HG02981 (cell line): ENCODE measurements at regions not wholly inside any gene's neighbourhood (a gene's known extent, or its start where the extent isn't known, plus 50 kb on each side); places are given as distances from the start of the nearest gene placed in this dataset.
"Not testable (repeated sequence)": the region's sequence is repeated elsewhere in the genome, so short reads cannot be mapped to it uniquely, and the experiment has no call there.

Experiments used
- ATAC-seq: cut with Tn5 transposase; IDR thresholded peaks from one replicate; pipeline ENCODE4 v1.9.1; 2021; ENCODE audit warnings: mild to moderate bottlenecking, moderate library complexity; ENCODE audit not compliant: unreplicated experiment

- ATAC-seq = no peak
These were observed 81.0 kb upstream of the HES1 start for GRCh38 chr3:194054961-194055360.

- not testable (repeated sequence) for ATAC-seq
These were observed 79.6 kb upstream of the HES1 start for GRCh38 chr3:194056323-194056722.

DNA sequence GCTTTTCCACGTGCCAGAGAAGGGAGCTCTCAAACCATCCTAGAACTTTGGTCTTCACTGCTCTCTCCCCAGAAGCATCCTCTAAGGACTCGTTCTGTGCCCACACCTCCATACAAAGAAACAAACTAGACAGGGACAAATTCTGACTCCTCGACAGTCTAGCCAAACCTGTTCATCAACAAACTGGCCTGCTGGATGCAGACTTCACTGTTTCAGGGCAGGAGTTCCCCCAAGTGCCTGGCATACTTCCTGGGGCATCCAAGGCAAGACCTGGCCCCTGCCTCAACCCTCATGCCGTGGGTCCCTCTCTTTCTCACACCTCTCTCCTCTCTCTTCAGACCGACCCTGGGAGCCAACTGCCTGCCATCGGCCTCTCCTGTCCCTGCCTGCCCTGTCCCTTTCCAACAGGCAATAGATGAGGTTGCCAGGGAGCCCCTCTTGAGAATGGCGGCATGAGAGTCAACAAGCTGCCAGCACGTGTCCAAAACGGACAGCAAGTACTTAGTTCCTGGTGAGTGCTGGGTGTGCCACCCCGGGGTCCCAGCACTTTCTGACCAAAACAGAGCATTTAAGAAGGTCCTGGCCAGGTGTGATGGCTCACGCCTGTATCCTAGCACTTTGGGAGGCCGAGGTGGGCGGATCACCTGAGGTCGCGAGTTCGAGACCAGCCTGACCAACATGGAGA is 79.1 kb upstream of the HES1 start:
- ATAC-seq = no peak

DNA sequence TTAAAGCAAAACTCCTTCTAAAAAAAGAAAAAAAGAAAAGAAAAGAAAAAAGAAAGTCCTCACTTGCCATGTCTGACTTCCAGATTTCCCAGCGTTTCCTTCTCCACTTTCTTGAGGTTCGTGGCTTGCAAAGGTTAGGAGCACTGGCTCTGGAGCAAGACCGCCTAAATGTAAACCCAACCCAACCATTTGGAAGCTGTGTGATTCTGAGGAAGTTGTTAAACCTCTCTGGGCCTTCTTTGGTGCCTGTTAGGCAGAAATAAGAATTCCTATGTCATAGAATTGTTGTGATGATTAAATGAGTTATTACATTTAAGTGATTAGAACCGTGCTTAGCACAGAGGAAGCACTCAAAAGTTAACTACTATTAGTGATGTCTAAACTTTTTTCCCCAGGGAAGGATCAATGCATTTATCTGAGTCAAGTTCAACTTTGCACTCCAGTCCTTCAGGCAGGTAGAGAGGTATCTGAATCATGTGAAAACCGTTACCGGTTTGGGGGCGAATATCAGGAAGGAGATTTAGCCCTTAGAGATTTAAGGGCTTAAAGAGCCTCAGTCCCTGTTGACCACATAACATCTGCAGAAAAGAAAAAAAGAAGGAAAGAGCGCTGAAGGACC is 78.3 kb upstream of the HES1 start:
- no peak for ATAC-seq

DNA sequence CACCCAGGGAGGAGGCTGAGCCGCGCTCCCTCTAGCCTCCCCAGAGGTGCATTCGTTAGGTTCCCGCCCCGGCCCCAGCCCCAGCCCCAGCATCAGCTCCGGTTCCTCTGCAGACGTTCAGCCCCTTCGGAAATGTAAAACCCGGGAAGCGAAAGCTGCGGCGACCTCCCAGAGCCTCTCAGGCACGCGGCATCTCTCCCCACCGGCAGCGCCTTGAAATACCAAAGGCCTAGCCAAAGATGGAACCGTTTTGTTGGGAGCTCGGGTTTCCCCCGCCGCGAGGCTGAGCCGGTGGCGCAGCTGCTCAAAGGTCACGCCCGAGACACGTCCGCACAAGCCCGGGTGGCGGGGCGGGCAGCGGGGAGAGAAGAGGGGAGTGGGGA is 77.8 kb upstream of the HES1 start:
- no peak for ATAC-seq

DNA sequence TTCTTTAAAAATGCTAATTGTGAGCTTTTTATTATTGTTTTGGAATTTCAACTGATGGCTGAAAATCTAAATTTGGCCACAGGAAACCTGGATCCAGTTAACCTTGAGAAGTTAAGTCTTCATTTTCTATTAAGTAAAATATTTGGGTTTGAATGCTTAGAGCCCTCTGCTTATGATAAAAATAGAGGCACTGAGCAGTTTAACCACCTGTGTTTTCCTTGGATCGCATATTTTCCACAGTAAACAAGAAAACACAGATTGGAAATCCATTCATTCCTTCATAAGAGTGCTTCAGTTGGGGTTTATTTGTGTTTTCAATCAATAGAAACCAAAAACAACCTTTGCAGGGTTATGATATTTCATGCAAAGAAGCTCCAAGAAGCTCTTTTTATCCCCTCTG is 77.2 kb upstream of the HES1 start:
- no peak for ATAC-seq

DNA sequence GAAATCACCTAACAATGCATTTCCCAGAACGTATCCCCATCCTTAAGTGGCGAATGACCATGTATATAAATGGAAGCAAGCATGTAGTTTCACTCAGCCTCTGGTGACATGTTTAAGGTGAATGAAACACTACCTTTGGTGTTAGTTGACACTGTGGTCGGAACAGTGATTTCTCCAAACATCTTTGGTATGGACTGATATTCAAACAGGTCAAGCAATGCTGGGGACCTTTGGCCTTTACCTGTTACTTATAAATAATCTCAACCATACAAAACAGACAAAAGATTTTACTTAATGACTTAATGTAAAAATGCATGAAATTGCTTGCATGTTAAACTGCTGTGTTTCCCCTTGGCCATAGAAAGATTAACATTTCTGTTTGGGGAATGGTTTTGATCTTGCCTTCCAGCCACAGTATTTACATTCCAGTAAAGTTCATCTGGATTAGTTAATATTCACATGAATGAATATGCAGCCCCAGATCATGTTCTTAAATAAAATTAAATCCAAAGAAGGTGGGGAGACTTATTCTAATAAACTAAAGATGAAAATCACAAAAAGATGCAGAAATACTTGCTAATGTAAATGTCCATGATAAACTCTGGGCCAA is 74.4 kb upstream of the HES1 start:
- ATAC-seq = no peak

GRCh38 chr3:194062830-194063229 is 73.1 kb upstream of the HES1 start:
- no peak for ATAC-seq

- no peak for ATAC-seq
These were observed 71.3 kb upstream of the HES1 start for GRCh38 chr3:194064380-194065332.

DNA sequence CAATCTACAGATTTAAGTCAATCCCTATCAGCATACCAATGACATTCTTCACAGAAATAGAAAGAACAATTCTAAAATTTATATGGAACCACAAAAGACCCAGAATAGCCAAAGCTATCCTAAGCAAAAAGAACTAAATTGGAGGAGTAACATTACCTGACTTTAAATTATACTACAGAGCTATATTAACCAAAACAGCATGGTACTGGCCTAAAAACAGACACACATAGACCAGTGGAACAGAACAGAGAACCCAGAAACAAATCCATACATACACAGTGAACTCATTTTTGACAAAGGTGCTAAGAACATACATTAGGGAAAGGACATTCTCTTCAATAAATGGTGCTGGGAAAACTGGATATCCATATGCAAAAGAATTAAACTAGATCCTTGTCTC is 68.6 kb upstream of the HES1 start:
- ATAC-seq = not testable (repeated sequence)

DNA sequence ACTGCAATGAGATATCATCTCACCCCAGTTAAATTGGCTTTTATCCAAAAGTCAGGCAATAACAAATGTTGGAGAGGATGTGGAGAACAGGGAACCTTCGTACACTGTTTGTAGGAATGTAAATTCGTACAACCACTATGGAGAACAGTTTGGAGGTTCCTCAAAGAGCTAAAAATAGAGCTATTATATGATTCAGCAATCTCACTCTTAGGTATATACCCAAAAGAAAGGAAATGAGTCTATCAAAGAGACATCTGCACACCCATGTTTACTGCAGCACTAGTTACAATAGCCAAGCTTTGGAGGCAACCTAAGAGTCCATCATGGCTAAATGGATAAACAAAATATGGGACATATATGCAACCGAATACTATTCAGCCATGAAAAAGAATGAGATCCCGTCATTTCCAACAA is 68.0 kb upstream of the HES1 start:
- no peak for ATAC-seq

GRCh38 chr3:194069421-194070219 is 66.3 kb upstream of the HES1 start:
- no peak for ATAC-seq

DNA sequence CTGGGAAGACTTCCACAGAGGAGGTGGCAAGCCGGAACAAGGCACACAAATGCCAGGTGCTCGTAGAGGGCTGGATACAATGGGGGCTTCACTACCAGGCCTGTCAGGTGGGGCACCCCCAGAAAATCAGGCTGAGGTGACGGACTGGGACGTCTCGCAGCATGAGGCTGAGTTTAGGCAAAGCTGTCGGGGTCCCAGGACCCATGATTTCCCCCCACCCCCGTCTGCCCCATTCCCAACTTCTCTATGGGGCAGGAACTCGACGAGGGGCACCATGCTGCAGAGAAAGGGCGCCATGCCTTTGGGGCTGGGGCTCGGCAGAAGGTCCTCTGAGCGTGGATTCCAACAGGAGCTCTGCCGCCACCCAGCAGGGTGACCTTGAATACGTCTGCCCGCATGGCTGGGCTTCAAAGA is 65.7 kb upstream of the HES1 start:
- no peak for ATAC-seq

DNA sequence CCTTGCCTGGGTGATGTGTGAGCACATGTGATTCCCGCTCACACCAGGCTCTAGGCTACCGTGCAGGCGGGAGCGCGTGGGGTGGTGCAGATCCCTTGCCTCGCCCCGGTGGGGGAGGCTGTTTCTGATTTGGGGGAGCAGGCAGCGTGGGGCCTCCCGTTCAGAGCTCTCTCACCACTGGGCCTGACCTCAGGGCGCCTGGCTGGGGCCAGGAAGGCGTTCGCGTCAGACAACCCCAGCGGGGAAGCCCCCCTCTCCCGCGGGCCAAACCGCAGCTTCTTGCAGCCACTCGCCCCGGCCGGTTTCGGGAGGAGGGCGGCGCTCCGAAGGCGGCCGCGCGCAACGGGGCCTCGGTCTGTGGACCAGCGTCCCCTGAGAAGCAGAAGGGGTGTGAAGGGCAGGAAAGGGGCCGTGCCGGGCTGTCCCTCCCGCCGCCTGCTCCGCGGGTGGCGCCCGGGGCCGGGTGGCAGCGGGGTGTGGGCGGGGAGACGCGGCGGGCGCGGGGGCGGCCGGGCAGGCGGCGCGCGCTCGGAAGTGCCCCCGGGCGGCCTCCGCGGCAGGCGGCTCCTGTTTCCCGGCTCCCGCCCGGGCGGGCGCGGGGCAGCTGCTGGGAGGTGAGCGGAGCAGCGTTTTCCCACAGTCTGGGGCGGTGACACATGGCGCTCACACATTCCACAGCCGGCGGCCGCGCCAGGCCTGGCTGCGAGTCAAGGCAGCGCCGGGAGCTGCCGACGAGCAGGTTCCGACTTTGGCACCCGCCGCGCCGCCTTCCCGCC is 65.1 kb upstream of the HES1 start:
- peak; percentile 85 for ATAC-seq

GRCh38 chr3:194072097-194072428 is 63.9 kb upstream of the HES1 start:
- no peak for ATAC-seq

GRCh38 chr3:194072691-194073279 is 63.2 kb upstream of the HES1 start:
- ATAC-seq = no peak

DNA sequence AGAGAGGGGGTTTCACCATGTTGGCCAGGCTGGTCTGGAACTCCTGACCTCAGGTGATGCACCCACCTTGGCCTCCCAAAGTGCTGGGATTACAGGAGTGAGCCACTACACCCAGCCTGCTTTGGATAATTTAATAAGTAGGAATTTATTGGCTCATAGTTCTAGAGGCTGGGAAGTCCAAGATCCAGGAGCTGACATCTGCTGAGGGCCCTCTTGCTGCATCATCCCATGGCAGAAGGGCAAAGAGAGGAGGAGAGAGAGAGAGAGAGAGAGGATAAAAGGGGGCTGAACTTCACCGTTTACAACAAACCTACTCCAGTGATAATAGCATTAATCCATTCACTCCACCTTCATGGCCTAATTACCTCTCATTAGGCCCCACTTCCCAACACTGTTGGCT is 62.0 kb upstream of the HES1 start:
- ATAC-seq = no peak

- ATAC-seq = no peak
These were observed 60.8 kb upstream of the HES1 start for GRCh38 chr3:194075088-194075615.

DNA sequence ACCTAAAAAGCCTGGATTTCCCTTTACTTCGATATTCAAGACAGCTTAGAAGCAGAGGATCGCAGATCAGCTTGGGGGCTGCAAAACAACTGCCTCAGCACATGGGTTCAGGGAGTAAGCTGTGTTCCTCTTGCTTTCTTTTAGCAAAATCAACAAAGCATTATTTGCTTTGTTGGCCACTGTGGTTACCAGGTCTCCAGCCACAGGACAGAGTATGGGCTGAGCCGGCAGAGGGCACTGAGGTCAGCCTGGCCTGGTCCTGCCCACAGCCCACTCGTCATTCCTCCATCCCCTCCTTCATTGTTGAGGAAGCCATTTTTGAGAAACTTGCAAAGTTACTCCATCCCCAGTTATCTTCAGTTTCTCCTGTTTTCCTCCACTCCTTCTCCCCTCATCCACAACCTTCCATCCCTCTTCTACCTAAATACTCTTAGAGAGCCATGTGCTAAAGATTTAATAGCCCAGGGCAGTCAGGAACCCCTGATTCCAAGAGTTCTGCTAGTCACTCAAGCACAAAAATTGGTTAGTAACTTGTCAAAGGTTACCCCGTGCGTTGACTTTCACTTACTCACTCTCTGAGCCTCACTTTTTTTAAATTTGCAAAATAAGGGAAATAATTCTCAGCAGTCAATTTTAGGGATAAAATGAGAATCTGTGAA is 60.0 kb upstream of the HES1 start:
- no peak for ATAC-seq
